SK-MEL-5 (cell line): ENCODE measurements at regions not wholly inside any gene's neighbourhood (a gene's known extent, or its start where the extent isn't known, plus 50 kb on each side); places are given as distances from the start of the nearest gene placed in this dataset.
"Not testable (repeated sequence)": the region's sequence is repeated elsewhere in the genome, so short reads cannot be mapped to it uniquely, and the experiment has no call there.

ENCODE experiments used
- DNase-seq: peaks from one replicate; pipeline ENCODE4 v3.0.0-alpha.2; 2016; ENCODE audit warnings: low read depth, low spot score
- in situ Hi-C: cut with HindIII; loops from 2 replicates; pipeline ENCODE4 v1.10.0; 2016; ENCODE audit warnings: low sequenced_read_pairs, high pct_unique_total_duplicates, low pct_unique_long_range_greater_than_20kb

- in situ Hi-C loops: no loop called here
- no peak for DNase-seq
Measured at GRCh38 chr12:68387338-68387737, 55.2 kb upstream of the MDM1 start.

GRCh38 chr12:68389305-68389704, 57.1 kb upstream of the MDM1 start:
- no peak for DNase-seq
- in situ Hi-C loops: no loop called here

GRCh38 chr12:68391937-68392336, 59.8 kb upstream of the MDM1 start:
- in situ Hi-C loops: no loop called here
- no peak for DNase-seq

- no peak for DNase-seq
- in situ Hi-C loops: no loop called here
Measured at GRCh38 chr12:68392376-68392775, 60.2 kb upstream of the MDM1 start.

GRCh38 chr12:68393417-68393816, 61.3 kb upstream of the MDM1 start:
- DNase-seq: no peak
- in situ Hi-C loops: no loop called here

GRCh38 chr12:68397566-68398158, 65.5 kb upstream of the MDM1 start:
- DNase-seq: no peak
- in situ Hi-C loops: no loop called here

- DNase-seq, in situ Hi-C loops: not testable (repeated sequence)
Measured at GRCh38 chr12:68398689-68399088, 66.5 kb upstream of the MDM1 start.

- in situ Hi-C loops: no loop called here
- no peak for DNase-seq
Measured at GRCh38 chr12:68400226-68400829, 68.2 kb upstream of the MDM1 start.

GRCh38 chr12:68402422-68402821, 70.3 kb upstream of the MDM1 start:
- no peak for DNase-seq
- in situ Hi-C loops: no loop called here

- no peak for DNase-seq
Measured at GRCh38 chr12:68403296-68403695, 71.1 kb upstream of the MDM1 start.

GRCh38 chr12:68403711-68404110, 71.5 kb upstream of the MDM1 start:
- in situ Hi-C loops: no loop called here
- no peak for DNase-seq

More at GRCh38 chr12:68403296-68403695, 71.1 kb upstream of the MDM1 start:
- in situ Hi-C loops: no loop called here

GRCh38 chr12:68405343-68405781, 73.2 kb upstream of the MDM1 start:
- no peak for DNase-seq
- in situ Hi-C loops: no loop called here

GRCh38 chr12:68406134-68406576, 74.0 kb upstream of the MDM1 start:
- in situ Hi-C loops: no loop called here
- DNase-seq: peak; percentile 47

GRCh38 chr12:68406911-68407310, 74.7 kb upstream of the MDM1 start:
- in situ Hi-C loops: no loop called here

GRCh38 chr12:68410018-68410660, 78.0 kb upstream of the MDM1 start:
- in situ Hi-C loops: no loop called here
- DNase-seq: no peak

More at GRCh38 chr12:68406911-68407310, 74.7 kb upstream of the MDM1 start:
- no peak for DNase-seq

- in situ Hi-C loops: no loop called here
- DNase-seq: no peak
Measured at GRCh38 chr12:68411371-68411770, 79.2 kb upstream of the MDM1 start.

GRCh38 chr12:68414988-68415387, 82.8 kb upstream of the MDM1 start:
- in situ Hi-C loops: no loop called here

GRCh38 chr12:68416350-68416749, 84.2 kb upstream of the MDM1 start:
- no peak for DNase-seq
- in situ Hi-C loops: no loop called here

More at GRCh38 chr12:68414988-68415387, 82.8 kb upstream of the MDM1 start:
- no peak for DNase-seq

- no peak for DNase-seq
- in situ Hi-C loops: no loop called here
Measured at GRCh38 chr12:68416826-68417225, 84.7 kb upstream of the MDM1 start.
